ENCODE measurements at regions not wholly inside any gene's neighbourhood (a gene's known extent, or its start where the extent isn't known, plus 50 kb on each side); places are given as distances from the start of the nearest gene placed in this dataset.
"Not testable (repeated sequence)": the region's sequence is repeated elsewhere in the genome, so short reads cannot be mapped to it uniquely, and the experiment has no call there.

- no peak for TF ChIP-seq POLR2A (IDR thresholded peaks at IDR 0.05)
- TF ChIP-seq CTCF (IDR thresholded peaks at IDR 0.05) = no peak
- intact Hi-C loops (cut with DNase I) = no loop called here
- Histone ChIP-seq H3K36me3 (no peaks in the 10 kb centered on the region), H3K9me3 (no peaks in the 10 kb centered on the region), H3K27ac (no peak overlapping the region), H3K4me1 (peaks cover 0 to 6% of the 10 kb centered on the region in 2 donors), H3K4me3 (replicated peaks in 1 of 3) (no peak overlapping the region), H3K27me3 (no peaks in the 10 kb centered on the region)
- 94 to 96% methylated on average over 16 to 18 of the region's 26 CpGs for WGBS, 2 donors
- DNase-seq = no peak
Measured at GRCh38 chr3:106135451-106136160, 266.8 kb upstream of the CBLB start.

GRCh38 chr3:106139826-106140225 lies 271.0 kb upstream of the CBLB start:
- no peaks in the 10 kb centered on the region for H3K36me3 ChIP-seq
- no peak for DNase-seq
- no peak overlapping the region for H3K4me3 ChIP-seq (replicated peaks in 1 of 3)
- no peak overlapping the region for H3K27ac ChIP-seq
- no peaks in the 10 kb centered on the region for H3K9me3 ChIP-seq
- TF ChIP-seq CTCF (IDR thresholded peaks at IDR 0.05) (no peak), POLR2A (IDR thresholded peaks at IDR 0.05) (no peak)
- no peaks in the 10 kb centered on the region for H3K4me1 ChIP-seq
- H3K27me3 ChIP-seq = no peaks in the 10 kb centered on the region
- intact Hi-C loops (cut with DNase I) = no loop called here
- 76 to 82% methylated on average over 1 of the region's 1 CpG for WGBS, 2 donors

- Histone ChIP-seq H3K9me3 (no peaks in the 10 kb centered on the region), H3K4me1 (no peaks in the 10 kb centered on the region), H3K27ac (no peak overlapping the region), H3K4me3 (replicated peaks in 1 of 3) (no peak overlapping the region), H3K27me3 (no peaks in the 10 kb centered on the region), H3K36me3 (no peaks in the 10 kb centered on the region)
- TF ChIP-seq CTCF (IDR thresholded peaks at IDR 0.05) (no peak), POLR2A (IDR thresholded peaks at IDR 0.05) (no peak)
- intact Hi-C loops (cut with DNase I) = no loop called here
- no peak for DNase-seq
Measured at GRCh38 chr3:106140431-106140830, 271.6 kb upstream of the CBLB start.

- H3K27ac ChIP-seq = no peak overlapping the region
- no peaks in the 10 kb centered on the region for H3K27me3 ChIP-seq
- H3K4me3 ChIP-seq (replicated peaks in 1 of 3) = no peak overlapping the region
- 62 to 68% methylated on average over 2 of the region's 2 CpGs for WGBS, 2 donors
- DNase-seq = no peak
- H3K4me1 ChIP-seq = no peaks in the 10 kb centered on the region
- no peaks in the 10 kb centered on the region for H3K36me3 ChIP-seq
- intact Hi-C loops (cut with DNase I) = no loop called here
- H3K9me3 ChIP-seq = no peaks in the 10 kb centered on the region
- TF ChIP-seq POLR2A (IDR thresholded peaks at IDR 0.05) (no peak), CTCF (IDR thresholded peaks at IDR 0.05) (no peak)
Measured at GRCh38 chr3:106144030-106144429, 275.2 kb upstream of the CBLB start.

GRCh38 chr3:106148440-106149082 lies 279.7 kb upstream of the CBLB start:
- H3K27me3 ChIP-seq; H3K4me3 ChIP-seq (replicated peaks in 1 of 3); H3K36me3 ChIP-seq; H3K9me3 ChIP-seq; H3K27ac ChIP-seq; H3K4me1 ChIP-seq; intact Hi-C loops (cut with DNase I); DNase-seq: not testable (repeated sequence)
- 99 to 100% methylated on average over 6 to 26 of the region's 28 CpGs for WGBS, 2 donors
